Embryonic facial prominence (tissue), 1 donor: ENCODE measurements at regions not wholly inside any gene's neighbourhood (a gene's known extent, or its start where the extent isn't known, plus 50 kb on each side); places are given as distances from the start of the nearest gene placed in this dataset.

ENCODE experiments used
- DNase-seq: peaks from one replicate; pipeline ENCODE4 v3.0.0-alpha.2; 2016; ENCODE audit errors: extremely low spot score

GRCh38 chr20:60126975-60127374, 168.8 kb downstream of the CDH26 start:
- DNase-seq, result no peak

GRCh38 chr20:60131375-60131774, 173.2 kb downstream of the CDH26 start:
- DNase-seq, result no peak

- no peak for DNase-seq
These were observed 174.1 kb downstream of the CDH26 start for GRCh38 chr20:60132162-60132826.

GRCh38 chr20:60132827-60133670, 174.8 kb downstream of the CDH26 start:
- no peak for DNase-seq

GRCh38 chr20:60135276-60135675, 177.1 kb downstream of the CDH26 start:
- no peak for DNase-seq

- no peak for DNase-seq
These were observed 178.6 kb downstream of the CDH26 start for GRCh38 chr20:60136645-60137401.

GRCh38 chr20:60137657-60138245, 179.5 kb downstream of the CDH26 start:
- DNase-seq, result no peak

GRCh38 chr20:60138256-60139220, 180.3 kb downstream of the CDH26 start:
- DNase-seq, result no peak

- DNase-seq, result no peak
These were observed 181.6 kb downstream of the CDH26 start for GRCh38 chr20:60139663-60140446.

GRCh38 chr20:60142587-60142986, 184.4 kb downstream of the CDH26 start:
- no peak for DNase-seq

GRCh38 chr20:60143261-60143842, 185.1 kb downstream of the CDH26 start:
- DNase-seq, result no peak

- no peak for DNase-seq
These were observed 186.2 kb downstream of the CDH26 start for GRCh38 chr20:60144404-60144803.

- no peak for DNase-seq
These were observed 186.8 kb downstream of the CDH26 start for GRCh38 chr20:60144974-60145527.

GRCh38 chr20:60147004-60147403, 188.8 kb downstream of the CDH26 start:
- DNase-seq, result no peak

GRCh38 chr20:60148885-60149284, 190.7 kb downstream of the CDH26 start:
- no peak for DNase-seq

- no peak for DNase-seq
These were observed 194.6 kb downstream of the CDH26 start for GRCh38 chr20:60152792-60153191.

GRCh38 chr20:60160451-60161145, 202.4 kb downstream of the CDH26 start:
- DNase-seq, result no peak

- DNase-seq, result no peak
These were observed 209.6 kb downstream of the CDH26 start for GRCh38 chr20:60167812-60168211.

- no peak for DNase-seq
These were observed 210.7 kb downstream of the CDH26 start for GRCh38 chr20:60168963-60169362.
